H9 (cell line): ENCODE measurements at regions not wholly inside any gene's neighbourhood (a gene's known extent, or its start where the extent isn't known, plus 50 kb on each side); places are given as distances from the start of the nearest gene placed in this dataset.

Experiments
- DNase-seq: peaks from one replicate; pipeline ENCODE4 v3.0.0-alpha.2; 2017
- H2AFZ ChIP-seq: one replicate; pipeline ENCODE4 v1.6.1; 2013; ENCODE audit warnings: mild to moderate bottlenecking, low read length, control low read depth, moderate library complexity
- H2AK5ac ChIP-seq: 2 replicates; pipeline ENCODE4 v1.6.1; 2013; ENCODE audit warnings: low read length, control low read depth, mixed read lengths; ENCODE audit not compliant: insufficient read length
- H2BK120ac ChIP-seq: one replicate; pipeline ENCODE4 v1.6.1; 2013; ENCODE audit warnings: low read depth, mild to moderate bottlenecking, low read length, control low read depth, inconsistent platforms; ENCODE audit not compliant: poor library complexity, severe bottlenecking
- H2BK12ac ChIP-seq: 2 replicates; pipeline ENCODE4 v1.6.1; 2013; ENCODE audit warnings: low read length, control low read depth, mixed read lengths, low read depth; ENCODE audit not compliant: insufficient read length
- H2BK15ac ChIP-seq: 2 replicates; pipeline ENCODE4 v1.6.1; 2013; ENCODE audit warnings: low read depth, low read length, control low read depth
- H2BK20ac ChIP-seq: one replicate; pipeline ENCODE4 v1.6.1; 2013; ENCODE audit warnings: low read depth, mild to moderate bottlenecking, low read length, control low read depth, inconsistent platforms; ENCODE audit not compliant: poor library complexity, severe bottlenecking
- H2BK5ac ChIP-seq: 2 replicates; pipeline ENCODE4 v1.6.1; 2013; ENCODE audit warnings: low read length, control low read depth, mixed read lengths; ENCODE audit not compliant: insufficient read length
- H3K14ac ChIP-seq: 2 replicates; pipeline ENCODE4 v1.6.1; 2013; ENCODE audit warnings: low read length, control low read depth; ENCODE audit not compliant: insufficient read depth
- H3K18ac ChIP-seq: 2 replicates; pipeline ENCODE4 v1.6.1; 2013; ENCODE audit warnings: low read depth, mild to moderate bottlenecking, mixed read lengths, low read length, control low read depth; ENCODE audit not compliant: insufficient read length
- H3K23ac ChIP-seq: 2 replicates; pipeline ENCODE4 v1.6.1; 2013; ENCODE audit warnings: low read length, control low read depth, mixed read lengths, low read depth; ENCODE audit not compliant: insufficient read length
- H3K23me2 ChIP-seq: 2 replicates; pipeline ENCODE4 v1.6.1; 2013; ENCODE audit warnings: low read depth, mild to moderate bottlenecking, mixed read lengths, low read length, control low read depth; ENCODE audit not compliant: insufficient read length, poor library complexity, severe bottlenecking
- H3K27ac ChIP-seq: 2 replicates; pipeline ENCODE4 v1.5.1; 2013; ENCODE audit warnings: low read length, control low read depth, mixed read lengths, low read depth; ENCODE audit not compliant: insufficient read length
- H3K27me3 ChIP-seq: 2 replicates; pipeline ENCODE4 v1.6.1; 2013; ENCODE audit warnings: low read length, control low read depth, inconsistent platforms; ENCODE audit not compliant: insufficient read depth
- H3K4ac ChIP-seq: 2 replicates; pipeline ENCODE4 v1.6.1; 2013; ENCODE audit warnings: low read depth, mild to moderate bottlenecking, control low read depth, inconsistent platforms, low read length, moderate library complexity
- H3K4me1 ChIP-seq: 2 replicates; pipeline ENCODE4 v1.6.1; 2013; ENCODE audit warnings: low read length, control low read depth, inconsistent platforms; ENCODE audit not compliant: insufficient read depth
- H3K4me2 ChIP-seq: 2 replicates; pipeline ENCODE4 v1.6.1; 2013; ENCODE audit warnings: low read length, control low read depth, mixed read lengths; ENCODE audit not compliant: insufficient read length, insufficient read depth
- H3K56ac ChIP-seq: 2 replicates; pipeline ENCODE4 v1.6.1; 2013; ENCODE audit warnings: low read depth, mild to moderate bottlenecking, mixed read lengths, low read length, control low read depth; ENCODE audit not compliant: insufficient read length
- H3K79me1 ChIP-seq: 2 replicates; pipeline ENCODE4 v1.6.1; 2013; ENCODE audit warnings: low read depth, mild to moderate bottlenecking, moderate library complexity, low read length, control low read depth, inconsistent platforms; ENCODE audit not compliant: insufficient read depth, poor library complexity, severe bottlenecking
- H3K79me2 ChIP-seq: 2 replicates; pipeline ENCODE4 v1.6.1; 2013; ENCODE audit warnings: low read length, control low read depth, inconsistent platforms; ENCODE audit not compliant: insufficient read depth
- H3K9ac ChIP-seq: 2 replicates; pipeline ENCODE4 v1.6.1; 2013; ENCODE audit warnings: low read length, control low read depth, mixed read lengths; ENCODE audit not compliant: insufficient read length; ENCODE audit errors: extremely low read depth
- H3K9me3 ChIP-seq: one replicate; pipeline ENCODE4 v1.6.1; 2013; ENCODE audit warnings: low read depth, low read length, inconsistent platforms; ENCODE audit not compliant: control insufficient read depth
- H3T11ph ChIP-seq: one replicate; pipeline ENCODE4 v1.6.1; 2013; ENCODE audit warnings: mild to moderate bottlenecking, low read length, control low read depth, inconsistent platforms
- H4K20me1 ChIP-seq: one replicate; pipeline ENCODE4 v1.6.1; 2013; ENCODE audit not compliant: control insufficient read depth, insufficient read length, insufficient read depth
- H4K5ac ChIP-seq: 2 replicates; pipeline ENCODE4 v1.6.1; 2013; ENCODE audit warnings: low read depth, mild to moderate bottlenecking, mixed read lengths, low read length, control low read depth; ENCODE audit not compliant: insufficient read length
- H4K8ac ChIP-seq: replicated peaks from 2 replicates; pipeline ENCODE4 v1.6.1; 2013; ENCODE audit warnings: low read length, control low read depth, mixed read lengths, low read depth; ENCODE audit not compliant: insufficient read length
- H4K91ac ChIP-seq: 2 replicates; pipeline ENCODE4 v1.6.1; 2013; ENCODE audit warnings: low read depth, mild to moderate bottlenecking, moderate library complexity, mixed read lengths, low read length, control low read depth; ENCODE audit not compliant: insufficient read length
- H3K27ac Mint-ChIP-seq, 3 experiments: 2 replicates in 2 of 3; 3 replicates in 1 of 3; pipeline ENCODE4 v1.8.0; 2020 to 2021; ENCODE audit warnings: mixed read lengths in 3 of 3, mild to moderate bottlenecking in 1 of 3, moderate library complexity in 1 of 3
- H3K27me3 Mint-ChIP-seq: 2 replicates; pipeline ENCODE4 v1.8.0; 2021; ENCODE audit warnings: low read depth, mild to moderate bottlenecking, moderate library complexity, mixed read lengths
- H3K36me3 Mint-ChIP-seq, 3 experiments: 2 replicates in 2 of 3; 3 replicates in 1 of 3; pipeline ENCODE4 v1.8.0; 2020 to 2021; ENCODE audit warnings: low read depth in 3 of 3, mixed read lengths in 3 of 3; ENCODE audit not compliant: insufficient read depth in 1 of 3
- H3K4me1 Mint-ChIP-seq, 2 experiments: 2 replicates each; pipeline ENCODE4 v1.8.0; 2020; ENCODE audit warnings: mixed read lengths in 2 of 2
- H3K4me3 Mint-ChIP-seq, 2 experiments: 2 replicates in 1 of 2; 3 replicates in 1 of 2; pipeline ENCODE4 v1.8.0; 2020 to 2021; ENCODE audit warnings: mild to moderate bottlenecking in 2 of 2, mixed read lengths in 2 of 2, moderate library complexity in 1 of 2
- H3K9me3 Mint-ChIP-seq, 2 experiments: 2 replicates in 1 of 2; 3 replicates in 1 of 2; pipeline ENCODE4 v1.8.0; 2020; ENCODE audit warnings: mild to moderate bottlenecking in 2 of 2, mixed read lengths in 2 of 2, moderate library complexity in 1 of 2
- CTCF ChIP-seq: fragments of 200-600 bp; sonication (generic); conservative IDR thresholded peaks from 3 replicates; pipeline ENCODE4 v1.8.0; 2021; ENCODE audit warnings: antibody characterized with exemption, mild to moderate bottlenecking

DNA sequence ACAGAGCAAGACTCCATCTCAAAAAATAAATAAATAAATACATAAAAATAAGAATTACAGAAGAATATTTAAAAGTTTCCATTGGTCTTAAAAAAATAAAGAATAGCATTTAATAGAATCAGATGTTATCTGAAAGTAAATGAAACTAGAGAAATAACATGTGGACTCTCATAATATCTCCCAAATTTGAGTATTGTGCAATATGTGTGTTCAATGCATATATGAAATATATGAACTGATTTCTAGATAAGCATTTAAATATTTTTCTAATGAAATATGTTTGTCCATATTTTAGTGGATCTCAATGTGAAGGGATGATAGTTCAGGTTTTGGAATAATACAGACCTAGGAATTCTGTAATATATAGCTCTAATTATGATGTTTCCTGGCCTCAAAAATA, 265.9 kb upstream of the PMFBP1 start:
- Histone ChIP-seq H2BK120ac (no peak overlapping the region), H3K9ac (no peak overlapping the region), H3K4me2 (no peak overlapping the region), H2AK5ac (no peak overlapping the region), H4K91ac (no peak overlapping the region), H3K23ac (no peak overlapping the region), H4K8ac (no peak overlapping the region), H3K79me1 (no peaks in the 10 kb centered on the region), H2BK15ac (no peak overlapping the region), H3K9me3 (no peaks in the 10 kb centered on the region), H2BK5ac (no peak overlapping the region), H4K5ac (no peak overlapping the region), H3K14ac (no peak overlapping the region), H3K79me2 (no peaks in the 10 kb centered on the region), H3K27me3 (no peaks in the 10 kb centered on the region), H2BK12ac (no peak overlapping the region), H3K56ac (no peak overlapping the region), H2BK20ac (no peak overlapping the region), H3K27ac (no peak overlapping the region), H3K23me2 (no peaks in the 10 kb centered on the region), H2AFZ (no peak overlapping the region), H3T11ph (no peak overlapping the region), H3K4ac (no peak overlapping the region), H4K20me1 (no peaks in the 10 kb centered on the region), H3K18ac (no peak overlapping the region), H3K4me1 (no peaks in the 10 kb centered on the region)
- Mint-ChIP-seq H3K4me1 (no peaks in the 10 kb centered on the region), H3K27me3 (no peaks in the 10 kb centered on the region), H3K27ac (no peak overlapping the region), H3K4me3 (no peak overlapping the region), H3K9me3 (peaks cover 48 to 50% of the 10 kb centered on the region in 2 experiments), H3K36me3 (peaks cover 16 to 43% (median 20%) of the 10 kb centered on the region in 3 experiments)
- no peak for TF ChIP-seq CTCF
- no peak for DNase-seq
